Karpas-422 (cell line): ENCODE measurements at regions not wholly inside any gene's neighbourhood (a gene's known extent, or its start where the extent isn't known, plus 50 kb on each side); places are given as distances from the start of the nearest gene placed in this dataset.
A peak's percentile ranks its signal among the peaks of the same experiment; 100 is the strongest.

Experiments used
- DNase-seq: peaks from one replicate; pipeline ENCODE4 v3.0.0-alpha.2; 2015
- H2AFZ ChIP-seq: fragments of 200-600 bp; sonication (generic); 2 replicates; pipeline ENCODE4 v1.6.1; 2014; ENCODE audit warnings: antibody characterized with exemption, low read length, mixed read lengths
- H3K27ac ChIP-seq: fragments of 200-600 bp; sonication (generic); 2 replicates; pipeline ENCODE4 v1.5.1; 2014; ENCODE audit warnings: mild to moderate bottlenecking, low read length, moderate library complexity
- H3K27me3 ChIP-seq: fragments of 200-600 bp; sonication (generic); 2 replicates; pipeline ENCODE4 v1.6.1; 2014; ENCODE audit warnings: low read length, mixed read lengths
- H3K36me3 ChIP-seq: fragments of 200-600 bp; sonication (generic); 2 replicates; pipeline ENCODE4 v1.6.1; 2014; ENCODE audit warnings: low read length, mixed read lengths; ENCODE audit not compliant: insufficient read depth
- H3K4me1 ChIP-seq: fragments of 200-600 bp; sonication (generic); 2 replicates; pipeline ENCODE4 v1.6.1; 2014; ENCODE audit warnings: mild to moderate bottlenecking, low read length, mixed read lengths
- H3K4me2 ChIP-seq: fragments of 200-600 bp; sonication (generic); 2 replicates; pipeline ENCODE4 v1.6.1; 2014; ENCODE audit warnings: low read length, low read depth, mild to moderate bottlenecking; ENCODE audit not compliant: poor library complexity, severe bottlenecking
- H3K4me3 ChIP-seq: fragments of 200-600 bp; sonication (generic); 2 replicates; pipeline ENCODE4 v1.5.1; 2014; ENCODE audit warnings: mild to moderate bottlenecking, antibody characterized with exemption, low read length, mixed read lengths
- H3K79me2 ChIP-seq: fragments of 200-600 bp; sonication (generic); 2 replicates; pipeline ENCODE4 v1.6.1; 2014; ENCODE audit warnings: mild to moderate bottlenecking, low read length, mixed read lengths
- H3K9ac ChIP-seq: fragments of 200-600 bp; sonication (generic); 2 replicates; pipeline ENCODE4 v1.6.0; 2014; ENCODE audit warnings: low read length
- H3K9me2 ChIP-seq: fragments of 200-600 bp; sonication (generic), shearing (Covaris generic); replicated peaks from 2 replicates; pipeline ENCODE4 v1.6.0; 2014; ENCODE audit warnings: mild to moderate bottlenecking, low read length, moderate library complexity; ENCODE audit not compliant: insufficient read depth
- H3K9me3 ChIP-seq: fragments of 300-700, 200-600 bp; sonication (generic); 2 replicates; pipeline ENCODE4 v1.6.1; 2014; ENCODE audit warnings: low read length, mixed read lengths
- H4K20me1 ChIP-seq: fragments of 200-600 bp; sonication (generic); 2 replicates; pipeline ENCODE4 v1.6.1; 2014; ENCODE audit warnings: mild to moderate bottlenecking, antibody characterized with exemption, low read length, low read depth; ENCODE audit not compliant: insufficient read depth

DNA sequence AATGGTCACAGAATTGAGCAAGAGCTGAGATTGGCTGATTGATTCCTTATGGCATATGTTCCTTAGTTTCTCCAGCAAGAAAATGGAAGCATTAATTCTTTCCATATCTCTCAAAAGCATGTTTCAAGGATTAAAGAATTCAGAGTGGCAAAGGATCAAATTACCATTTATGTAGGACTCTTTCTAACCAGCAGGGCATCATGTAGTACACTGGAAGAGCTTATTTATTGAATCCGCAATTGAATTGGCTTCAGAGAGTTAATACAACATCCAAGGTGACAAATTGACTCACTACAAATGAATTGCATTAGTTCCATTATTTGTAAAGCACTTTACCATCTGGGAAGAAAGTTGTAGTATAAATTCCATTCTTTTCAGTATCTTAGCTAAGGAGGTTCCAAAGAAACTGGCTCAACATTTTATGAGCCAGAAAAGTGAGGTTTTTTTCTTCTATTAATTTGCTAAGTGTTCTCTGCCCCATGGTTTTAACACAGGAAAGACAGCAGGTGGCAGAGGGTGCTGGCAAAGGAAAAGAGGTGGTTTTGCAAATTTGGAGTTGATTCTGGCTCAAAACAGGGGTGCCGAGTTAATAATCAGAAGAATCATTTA, 409.9 kb downstream of the MTX2 start:
- H3K4me3 ChIP-seq = no peak overlapping the region
- H3K27me3 ChIP-seq = no peaks in the 10 kb centered on the region
- peak overlapping the region; percentile 100 for H3K27ac ChIP-seq
- no peaks in the 10 kb centered on the region for H3K36me3 ChIP-seq
- peak overlapping the region; percentile 31; the same call in 1 of the 2 replicates for H3K9ac ChIP-seq
- peak; percentile 73 for DNase-seq
- no peaks in the 10 kb centered on the region for H3K9me3 ChIP-seq
- no peaks in the 10 kb centered on the region for H4K20me1 ChIP-seq
- peak overlapping the region; percentile 17 for H3K4me2 ChIP-seq
- H2AFZ ChIP-seq = 0 out of 2 replicates have a peak overlapping the region, but pooled peaks have one; percentile 41
- H3K9me2 ChIP-seq = no peaks in the 10 kb centered on the region
- H3K79me2 ChIP-seq = no peaks in the 10 kb centered on the region
- peaks cover 96% of the 10 kb centered on the region for H3K4me1 ChIP-seq

DNA sequence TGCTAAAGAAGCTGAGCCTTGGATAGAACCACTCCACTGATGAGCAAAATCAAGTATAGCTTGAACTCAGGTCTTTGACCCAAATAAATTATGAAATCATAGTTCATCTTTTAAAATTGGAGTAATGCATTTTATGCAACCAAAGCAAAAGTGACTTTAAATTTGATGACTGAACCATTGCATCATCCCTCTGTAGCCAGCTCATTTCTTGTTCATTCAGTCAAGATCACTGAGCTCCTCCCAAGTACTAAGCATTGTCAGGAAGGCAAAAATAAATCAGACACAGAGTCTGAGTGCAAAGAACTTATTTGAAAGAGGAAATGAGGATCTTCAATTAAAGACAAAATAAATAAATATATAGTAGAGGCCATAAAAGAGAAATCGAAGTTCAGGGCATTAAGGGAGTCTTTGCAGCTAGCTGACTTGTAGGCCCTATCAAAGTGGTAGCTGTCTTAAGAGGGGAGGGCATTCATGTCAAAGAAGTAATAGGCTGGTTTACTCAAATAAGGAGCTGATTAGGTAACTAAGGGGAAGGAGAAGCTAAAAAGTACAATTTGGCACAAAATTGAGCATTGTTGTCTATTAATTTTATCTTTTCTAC, 411.8 kb downstream of the MTX2 start:
- no peaks in the 10 kb centered on the region for H3K9me2 ChIP-seq
- H3K9me3 ChIP-seq = no peaks in the 10 kb centered on the region
- H3K27me3 ChIP-seq = no peaks in the 10 kb centered on the region
- no peaks in the 10 kb centered on the region for H4K20me1 ChIP-seq
- peak; percentile 70 for DNase-seq
- H3K79me2 ChIP-seq = no peaks in the 10 kb centered on the region
- peak overlapping the region; percentile 100 for H3K27ac ChIP-seq
- no peaks in the 10 kb centered on the region for H3K36me3 ChIP-seq
- H3K4me2 ChIP-seq = peak overlapping the region; percentile 63
- peaks cover 89% of the 10 kb centered on the region for H3K4me1 ChIP-seq
- H3K9ac ChIP-seq = peak overlapping the region; percentile 70
- no peak overlapping the region for H2AFZ ChIP-seq
- H3K4me3 ChIP-seq = no peak overlapping the region

DNA sequence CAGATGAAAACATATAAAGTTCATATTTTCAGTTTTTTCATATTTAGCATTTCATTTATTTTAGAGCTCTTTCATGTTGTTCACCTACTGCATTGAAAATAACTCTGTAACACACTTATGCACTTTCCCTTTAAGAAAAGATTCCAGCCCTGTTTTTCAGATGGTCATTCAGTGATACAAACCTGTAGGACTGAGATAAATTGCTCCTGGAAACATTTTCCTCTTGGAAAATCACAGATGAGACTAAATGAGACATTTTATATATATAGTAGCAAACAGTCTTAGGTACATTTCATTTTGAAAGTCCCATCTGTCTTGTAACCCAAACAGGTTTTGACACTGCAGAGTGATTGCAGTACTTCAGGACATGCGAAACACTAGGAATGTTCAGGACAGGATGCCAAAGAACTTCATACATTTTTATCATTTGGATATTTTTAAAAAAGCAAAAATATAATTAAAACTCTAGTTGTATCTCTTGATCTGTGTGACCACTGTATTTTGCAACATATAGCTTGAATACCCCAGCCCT, 412.4 kb downstream of the MTX2 start:
- H3K27me3 ChIP-seq = no peaks in the 10 kb centered on the region
- H3K4me1 ChIP-seq = peaks cover 89% of the 10 kb centered on the region
- no peaks in the 10 kb centered on the region for H3K79me2 ChIP-seq
- H3K9me3 ChIP-seq = no peaks in the 10 kb centered on the region
- H3K27ac ChIP-seq = peak overlapping the region; percentile 100
- H4K20me1 ChIP-seq = no peaks in the 10 kb centered on the region
- no peak for DNase-seq
- peak overlapping the region; percentile 70 for H3K9ac ChIP-seq
- H3K4me2 ChIP-seq = peak overlapping the region; percentile 63
- H3K9me2 ChIP-seq = no peaks in the 10 kb centered on the region
- H3K4me3 ChIP-seq = peak overlapping the region; percentile 39
- H3K36me3 ChIP-seq = no peaks in the 10 kb centered on the region
- H2AFZ ChIP-seq = no peak overlapping the region

DNA sequence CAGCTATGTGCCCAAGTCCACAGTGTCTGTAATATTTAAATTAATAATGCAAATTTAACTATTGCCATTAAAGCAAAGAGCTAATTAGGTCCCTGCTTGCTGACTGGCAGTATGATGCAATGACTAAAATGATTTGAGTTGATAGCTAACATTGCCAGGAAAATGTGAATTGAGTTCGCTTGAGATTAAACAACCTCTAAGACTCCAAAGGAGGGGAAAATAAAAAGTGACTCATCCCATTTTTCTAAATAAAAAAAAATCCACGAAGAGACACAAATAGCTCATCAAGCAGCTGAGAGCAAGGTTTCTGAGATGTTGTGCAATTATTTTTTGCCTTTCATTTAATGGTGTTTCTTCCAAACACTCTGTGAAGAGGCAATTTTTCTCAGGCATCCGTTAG, 413.0 kb downstream of the MTX2 start:
- H3K9ac ChIP-seq = peak overlapping the region; percentile 70
- H4K20me1 ChIP-seq = no peaks in the 10 kb centered on the region
- H3K79me2 ChIP-seq = no peaks in the 10 kb centered on the region
- H2AFZ ChIP-seq = no peak overlapping the region
- peak; percentile 82 for DNase-seq
- H3K27ac ChIP-seq = peak overlapping the region; percentile 100
- H3K9me2 ChIP-seq = no peaks in the 10 kb centered on the region
- peak overlapping the region; percentile 63 for H3K4me2 ChIP-seq
- H3K9me3 ChIP-seq = no peaks in the 10 kb centered on the region
- peak overlapping the region; percentile 39 for H3K4me3 ChIP-seq
- H3K27me3 ChIP-seq = no peaks in the 10 kb centered on the region
- peaks cover 88% of the 10 kb centered on the region for H3K4me1 ChIP-seq
- no peaks in the 10 kb centered on the region for H3K36me3 ChIP-seq

DNA sequence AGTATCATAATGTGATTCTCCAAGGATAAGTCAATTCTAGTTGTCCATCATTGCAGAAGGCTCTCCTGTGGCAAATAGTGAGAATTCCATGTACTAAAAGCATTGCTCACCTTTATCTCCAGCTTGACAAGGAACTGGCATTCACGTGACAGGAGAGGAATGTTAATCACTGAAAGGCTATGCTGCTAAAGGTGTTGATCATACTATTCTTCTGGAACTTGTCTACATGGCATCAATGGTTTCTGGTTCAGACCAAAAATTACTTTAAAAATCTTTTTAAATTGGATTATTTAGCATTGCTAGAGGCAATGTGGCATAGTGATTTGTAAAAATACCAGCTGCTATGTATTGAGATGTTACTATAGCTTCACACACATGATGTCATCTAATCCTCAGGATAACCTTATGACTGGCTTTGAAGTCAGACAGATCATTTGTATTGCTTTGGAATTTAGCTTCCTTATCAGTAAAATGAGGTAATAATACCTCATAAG, 414.4 kb downstream of the MTX2 start:
- Histone ChIP-seq H3K4me2 (no peak overlapping the region), H4K20me1 (no peaks in the 10 kb centered on the region), H3K36me3 (no peaks in the 10 kb centered on the region), H3K9me2 (no peaks in the 10 kb centered on the region), H3K9ac (no peak overlapping the region; the same call in 1 of the 2 replicates), H3K27me3 (no peaks in the 10 kb centered on the region), H3K4me1 (peaks cover 88% of the 10 kb centered on the region), H3K9me3 (no peaks in the 10 kb centered on the region), H2AFZ (no peak overlapping the region), H3K27ac (peak overlapping the region; percentile 100), H3K79me2 (no peaks in the 10 kb centered on the region), H3K4me3 (no peak overlapping the region)
- DNase-seq = no peak

DNA sequence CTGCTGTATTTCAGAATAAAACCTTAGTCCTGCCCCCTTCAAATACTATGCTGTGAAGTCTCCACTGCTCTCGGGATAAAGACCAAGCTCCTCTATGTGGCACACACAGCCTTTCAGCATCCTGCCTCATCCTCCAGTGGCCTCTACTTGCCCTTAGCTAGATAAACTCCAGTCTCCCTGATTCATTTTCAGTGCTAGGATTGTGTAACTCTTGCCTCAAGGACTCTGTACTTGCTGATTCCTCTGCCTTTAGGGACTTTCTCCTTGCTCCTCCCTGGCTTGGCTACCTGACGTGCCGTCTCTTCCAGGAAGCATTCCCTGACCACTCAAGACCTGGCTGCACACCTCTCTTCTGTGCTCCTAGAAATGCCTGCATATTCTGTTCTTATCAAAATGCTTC, 416.7 kb downstream of the MTX2 start:
- peak overlapping the region; percentile 16 for H3K4me2 ChIP-seq
- H3K9ac ChIP-seq = peak overlapping the region; percentile 47
- H3K4me1 ChIP-seq = peaks cover 65% of the 10 kb centered on the region
- no peaks in the 10 kb centered on the region for H3K27me3 ChIP-seq
- DNase-seq = no peak
- H3K79me2 ChIP-seq = no peaks in the 10 kb centered on the region
- peak overlapping the region; percentile 81 for H3K27ac ChIP-seq
- H3K4me3 ChIP-seq = no peak overlapping the region
- no peak overlapping the region for H2AFZ ChIP-seq
- H3K36me3 ChIP-seq = no peaks in the 10 kb centered on the region
- H4K20me1 ChIP-seq = no peaks in the 10 kb centered on the region
- H3K9me2 ChIP-seq = no peaks in the 10 kb centered on the region
- H3K9me3 ChIP-seq = no peaks in the 10 kb centered on the region

DNA sequence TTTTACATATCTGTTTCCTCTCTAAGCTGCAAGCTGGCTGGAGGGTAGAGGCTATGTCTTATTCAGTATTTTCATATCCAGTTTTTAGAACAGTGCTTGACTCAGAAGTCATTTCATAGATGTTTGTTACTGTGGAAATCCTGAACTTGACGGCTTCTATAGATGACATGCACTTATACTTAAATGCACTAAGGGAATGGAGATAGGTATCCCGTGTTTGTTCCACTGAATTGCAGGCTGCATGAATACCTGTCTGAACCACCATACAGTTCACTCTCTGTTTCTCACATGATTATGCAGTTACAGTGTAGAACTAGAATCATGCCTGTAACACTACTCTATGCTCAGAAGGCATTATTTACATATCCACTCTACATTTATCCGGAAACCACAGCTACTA, 417.1 kb downstream of the MTX2 start:
- H4K20me1 ChIP-seq = no peaks in the 10 kb centered on the region
- H3K27ac ChIP-seq = peak overlapping the region; percentile 81
- H3K27me3 ChIP-seq = no peaks in the 10 kb centered on the region
- no peaks in the 10 kb centered on the region for H3K36me3 ChIP-seq
- no peaks in the 10 kb centered on the region for H3K9me3 ChIP-seq
- H2AFZ ChIP-seq = peak overlapping the region; percentile 55; the same call in 1 of the 2 replicates
- H3K9ac ChIP-seq = peak overlapping the region; percentile 47
- H3K4me3 ChIP-seq = no peak overlapping the region
- no peaks in the 10 kb centered on the region for H3K79me2 ChIP-seq
- no peaks in the 10 kb centered on the region for H3K9me2 ChIP-seq
- peak; percentile 55 for DNase-seq
- H3K4me2 ChIP-seq = peak overlapping the region; percentile 16
- peaks cover 61% of the 10 kb centered on the region for H3K4me1 ChIP-seq

DNA sequence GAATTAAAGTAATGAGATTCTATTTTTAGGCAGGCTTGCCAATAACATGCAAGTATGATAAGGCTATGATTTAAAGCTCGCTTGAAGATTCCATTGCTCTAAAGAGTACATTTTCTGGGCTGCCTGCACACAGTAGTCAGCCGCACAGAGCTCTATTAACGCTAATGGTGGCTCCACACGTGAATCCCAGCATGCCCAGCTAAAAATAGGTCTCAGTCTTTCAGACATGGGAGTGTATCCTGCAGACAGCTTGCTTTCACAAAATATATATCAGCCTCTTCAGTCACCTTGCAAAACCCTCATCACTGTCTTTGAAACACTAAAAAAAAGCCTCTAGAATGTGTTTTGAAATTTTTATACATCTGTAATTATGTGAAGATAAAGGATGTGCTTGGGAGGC, 418.1 kb downstream of the MTX2 start:
- no peaks in the 10 kb centered on the region for H3K27me3 ChIP-seq
- H2AFZ ChIP-seq = no peak overlapping the region
- H3K9ac ChIP-seq = no peak overlapping the region
- H3K4me3 ChIP-seq = no peak overlapping the region
- no peaks in the 10 kb centered on the region for H3K9me3 ChIP-seq
- no peak overlapping the region for H3K4me2 ChIP-seq
- peak overlapping the region; percentile 13; the same call in 1 of the 2 replicates for H3K27ac ChIP-seq
- H4K20me1 ChIP-seq = no peaks in the 10 kb centered on the region
- no peaks in the 10 kb centered on the region for H3K9me2 ChIP-seq
- no peak for DNase-seq
- H3K36me3 ChIP-seq = no peaks in the 10 kb centered on the region
- no peaks in the 10 kb centered on the region for H3K79me2 ChIP-seq
- H3K4me1 ChIP-seq = peaks cover 51% of the 10 kb centered on the region
